IMR-90 (cell line): ENCODE measurements at regions not wholly inside any gene's neighbourhood (a gene's known extent, or its start where the extent isn't known, plus 50 kb on each side); places are given as distances from the start of the nearest gene placed in this dataset.

ENCODE experiments used
- ATAC-seq: fragments of 200-7000 bp; cut with Tn5 transposase; 2 replicates; pipeline ENCODE4 v1.9.1; 2020; ENCODE audit warnings: low read depth, mild to moderate bottlenecking, moderate library complexity
- BruUV-seq: library from RNA; stranded (reverse); fragments of 400-500 nt; replicated peaks from 2 replicates; lab custom pipeline; 2021; lab: Mats Ljungman, UMichigan
- CTCF ChIA-PET: fragments of 300-600 bp; formaldehyde crosslinking; extraction: SDS; loops from one replicate; lab custom pipeline; 2021; ENCODE audit warnings: antibody characterized with exemption; lab: Yijun Ruan, JAX
- POLR2A ChIA-PET: fragments of 300-600 bp; sonication (Branson Sonifier 250); formaldehyde crosslinking; loops from one replicate; lab custom pipeline; 2022; ENCODE audit warnings: antibody characterized with exemption; ENCODE audit not compliant: unreplicated experiment; lab: Charles Lee
- DNase-seq: peaks from one replicate; pipeline ENCODE4 v3.0.0; 2013
- H2AFZ ChIP-seq: replicated peaks from 2 replicates; pipeline ENCODE3; 2013; ENCODE audit warnings: low read length, mild to moderate bottlenecking; ENCODE audit not compliant: poor library complexity
- H2AK5ac ChIP-seq: 2 replicates; pipeline ENCODE4 v1.6.1; 2013; ENCODE audit warnings: low read depth, low read length, inconsistent platforms
- H2AK9ac ChIP-seq: replicated peaks from 2 replicates; pipeline ENCODE3; 2013; ENCODE audit warnings: mild to moderate bottlenecking, low read depth, low read length, moderate library complexity; ENCODE audit not compliant: poor library complexity
- H2BK120ac ChIP-seq: 2 replicates; pipeline ENCODE4 v1.6.1; 2013; ENCODE audit warnings: low read depth, low read length, inconsistent platforms
- H2BK15ac ChIP-seq: 3 replicates; pipeline ENCODE4 v1.6.1; 2013; ENCODE audit warnings: low read depth, low read length, inconsistent platforms
- H2BK20ac ChIP-seq: 2 replicates; pipeline ENCODE4 v1.6.1; 2013; ENCODE audit warnings: low read depth, mild to moderate bottlenecking, inconsistent platforms, low read length, moderate library complexity
- H2BK5ac ChIP-seq: 2 replicates; pipeline ENCODE4 v1.6.1; 2013; ENCODE audit warnings: mild to moderate bottlenecking, low read depth, low read length, inconsistent platforms; ENCODE audit not compliant: poor library complexity, severe bottlenecking
- H3K14ac ChIP-seq: replicated peaks from 2 replicates; pipeline ENCODE4 v1.6.1; 2013; ENCODE audit warnings: low read depth, low read length, inconsistent platforms
- H3K18ac ChIP-seq: 2 replicates; pipeline ENCODE4 v1.6.1; 2013; ENCODE audit warnings: low read depth, low read length, control low read depth
- H3K23ac ChIP-seq: 2 replicates; pipeline ENCODE4 v1.6.1; 2013; ENCODE audit warnings: low read depth, low read length, inconsistent platforms
- H3K27ac ChIP-seq: 2 replicates; pipeline ENCODE4 v1.5.1; 2013; ENCODE audit warnings: mild to moderate bottlenecking, control low read depth, low read length; ENCODE audit not compliant: insufficient read depth
- H3K27me3 ChIP-seq: 2 replicates; pipeline ENCODE4 v1.6.1; 2013; ENCODE audit warnings: low read length; ENCODE audit not compliant: control insufficient read depth, insufficient read depth
- H3K36me3 ChIP-seq: 2 replicates; pipeline ENCODE4 v1.6.1; 2013; ENCODE audit warnings: low read length, mixed read lengths; ENCODE audit not compliant: control insufficient read depth, insufficient read depth
- H3K4ac ChIP-seq: 2 replicates; pipeline ENCODE4 v1.6.1; 2013; ENCODE audit warnings: low read depth, low read length, inconsistent platforms
- H3K4me1 ChIP-seq: 2 replicates; pipeline ENCODE4 v1.6.1; 2013; ENCODE audit warnings: low read length, mixed read lengths; ENCODE audit not compliant: control insufficient read depth, insufficient read depth
- H3K4me2 ChIP-seq: 2 replicates; pipeline ENCODE4 v1.6.1; 2013; ENCODE audit warnings: low read depth, mild to moderate bottlenecking, control low read depth, low read length, moderate library complexity
- H3K4me3 ChIP-seq: 2 replicates; pipeline ENCODE4 v1.5.1; 2013; ENCODE audit warnings: low read depth, mild to moderate bottlenecking, control low read depth, low read length, moderate library complexity; ENCODE audit not compliant: insufficient read depth
- H3K56ac ChIP-seq: 2 replicates; pipeline ENCODE4 v1.6.1; 2013; ENCODE audit warnings: low read length, inconsistent platforms; ENCODE audit not compliant: insufficient read depth; ENCODE audit errors: extremely low read depth
- H3K79me1 ChIP-seq, 2 experiments: 2 replicates each; pipeline ENCODE4 v1.6.1; 2013; ENCODE audit warnings: low read length in 2 of 2, inconsistent platforms in 1 of 2, low read depth in 1 of 2
- H3K9ac ChIP-seq: 2 replicates; pipeline ENCODE4 v1.6.1; 2013; ENCODE audit warnings: low read depth, low read length, control low read depth
- H3K9me1 ChIP-seq: 2 replicates; pipeline ENCODE4 v1.6.1; 2013; ENCODE audit warnings: low read length, inconsistent platforms; ENCODE audit not compliant: insufficient read depth
- H3K9me3 ChIP-seq: 2 replicates; pipeline ENCODE4 v1.6.1; 2013; ENCODE audit warnings: low read length; ENCODE audit not compliant: control insufficient read depth, insufficient read depth
- H4K20me1 ChIP-seq: 2 replicates; pipeline ENCODE4 v1.6.1; 2013; ENCODE audit warnings: low read length, inconsistent platforms; ENCODE audit not compliant: insufficient read depth
- H4K5ac ChIP-seq: 2 replicates; pipeline ENCODE4 v1.6.1; 2013; ENCODE audit warnings: mild to moderate bottlenecking, low read depth, low read length, control low read depth
- H4K8ac ChIP-seq, 2 experiments: 2 replicates each; pipeline ENCODE4 v1.6.1; 2013; ENCODE audit warnings: low read depth in 2 of 2, low read length in 2 of 2, control low read depth in 1 of 2, inconsistent platforms in 1 of 2
- H4K91ac ChIP-seq: 2 replicates; pipeline ENCODE4 v1.6.1; 2013; ENCODE audit warnings: low read depth, low read length, inconsistent platforms; ENCODE audit not compliant: insufficient read depth
- BHLHE40 ChIP-seq: fragments of 150-350 bp; IDR thresholded peaks from 2 replicates; pipeline ENCODE4 v1.6.1; 2016; ENCODE audit warnings: mild to moderate bottlenecking, low read depth, low read length
- FOS ChIP-seq: fragments of 150-350 bp; IDR thresholded peaks from 2 replicates; pipeline ENCODE4 v1.6.1; 2016; ENCODE audit warnings: low read depth, low read length
- MAFK ChIP-seq: IDR thresholded peaks from 2 replicates; pipeline ENCODE4 v1.6.1; 2012; ENCODE audit warnings: low read depth, low read length, improper control_type of control experiment
- POLR2A ChIP-seq: IDR thresholded peaks from 2 replicates; pipeline ENCODE4 v1.6.1; 2012; ENCODE audit warnings: mild to moderate bottlenecking, low read depth, low read length
- RAD21 ChIP-seq: IDR thresholded peaks from 2 replicates; pipeline ENCODE4 v1.6.1; 2012; ENCODE audit warnings: low read length, improper control_type of control experiment
- RCOR1 ChIP-seq: IDR thresholded peaks from 2 replicates; pipeline ENCODE4 v1.6.1; 2012; ENCODE audit warnings: mild to moderate bottlenecking, low read length, improper control_type of control experiment; ENCODE audit not compliant: insufficient replicate concordance
- RFX5 ChIP-seq: IDR thresholded peaks from 2 replicates; pipeline ENCODE4 v1.8.0; 2012; ENCODE audit warnings: low read depth, mild to moderate bottlenecking, low read length, moderate library complexity
- SMC3 ChIP-seq: fragments of 150-350 bp; IDR thresholded peaks from 2 replicates; pipeline ENCODE4 v1.6.1; 2016; ENCODE audit warnings: low read depth, mild to moderate bottlenecking, antibody characterized with exemption, low read length, moderate library complexity
- USF2 ChIP-seq: fragments of 150-350 bp; IDR thresholded peaks from 2 replicates; pipeline ENCODE4 v1.6.1; 2017; ENCODE audit warnings: mild to moderate bottlenecking, antibody characterized with exemption, low read length, low read depth
- WGBS, 2 experiments: methylation state at CpG; one replicate each; pipeline versions ENCODE4 v1.1.5 to v1.1.7; 2013; ENCODE audit warnings: missing lambda C conversion rate in 2 of 2; ENCODE audit not compliant: insufficient read length in 1 of 2; ENCODE audit errors: extremely low coverage in 2 of 2; 5-methylcytosine and 5-hydroxymethylcytosine counted together
- dilution Hi-C: fragments of 300-500 bp; cut with HindIII; formaldehyde crosslinking; loops from one replicate; pipeline ENCODE4 v1.14.3; 2018; ENCODE audit warnings: low sequenced_read_pairs; ENCODE audit not compliant: unreplicated experiment
- in situ Hi-C: fragments of 300-500 bp; cut with MboI; formaldehyde crosslinking; loops from 3 replicates; pipeline ENCODE4 v1.14.3; 2019; ENCODE audit warnings: low sequenced_read_pairs, inconsistent platforms, mixed read lengths
- intact Hi-C: fragments of 100-400 bp; cut with micrococcal nuclease; formaldehyde crosslinking; loops from 2 replicates; pipeline ENCODE4 v1.10.0; 2022

GRCh38 chr11:43214471-43214870 is 97.3 kb upstream of the API5 start:
- POLR2A ChIA-PET, result no interaction called here
- BruUV-seq, result no TSS peak
- Histone ChIP-seq H3K9ac (no peak overlapping the region), H4K20me1 (no peaks in the 10 kb centered on the region), H3K4me1 (no peaks in the 10 kb centered on the region), H4K5ac (no peak overlapping the region), H3K4me2 (no peak overlapping the region), H3K27ac (no peak overlapping the region), H3K79me1 (no peaks in the 10 kb centered on the region), H2AFZ (no peak overlapping the region), H2BK120ac (no peak overlapping the region), H3K4ac (no peak overlapping the region), H2AK9ac (no peak overlapping the region), H3K9me1 (no peaks in the 10 kb centered on the region), H3K9me3 (peaks cover 12% of the 10 kb centered on the region), H3K4me3 (no peak overlapping the region), H2BK20ac (no peak overlapping the region), H2AK5ac (no peak overlapping the region), H3K27me3 (no peaks in the 10 kb centered on the region), H3K56ac (no peak overlapping the region), H4K8ac (no peak overlapping the region), H3K23ac (no peak overlapping the region), H2BK5ac (no peak overlapping the region), H3K18ac (no peak overlapping the region), H2BK15ac (no peak overlapping the region), H3K36me3 (no peaks in the 10 kb centered on the region), H3K14ac (no peak overlapping the region), H4K91ac (no peak overlapping the region)
- CTCF ChIA-PET, result no interaction called here
- WGBS, 2 experiments, result no CpG with 5 or more reads among the region's 1 CpG
- DNase-seq (no peak), ATAC-seq (no peak)
- intact Hi-C loops (no loop called here), dilution Hi-C loops (no loop called here), in situ Hi-C loops (no loop called here)
- TF ChIP-seq USF2 (no peak), RAD21 (no peak), FOS (no peak), SMC3 (no peak), MAFK (no peak), BHLHE40 (no peak), RFX5 (no peak), RCOR1 (no peak), POLR2A (no peak)
